ENCODE measurements at regions not wholly inside any gene's neighbourhood (a gene's known extent, or its start where the extent isn't known, plus 50 kb on each side); places are given as distances from the start of the nearest gene placed in this dataset.

GRCh38 chr5:77843570-77844372 is 67.6 kb upstream of the TBCA start:
- peak overlapping the region; percentile 40; the same call in 1 of the 2 replicates for H3K56ac ChIP-seq (ENCODE audit: extremely low read depth, insufficient read depth, low read length)
- no peak overlapping the region for H4K5ac ChIP-seq (ENCODE audit: low read depth, low read length)
- H3K18ac ChIP-seq (ENCODE audit: low read depth, low read length), result no peak overlapping the region
- intact Hi-C loops (cut with micrococcal nuclease), result no loop called here
- H3K27me3 ChIP-seq (ENCODE audit: control insufficient read depth, insufficient read depth, low read length), result peaks cover 25% of the 10 kb centered on the region
- H3K4me2 ChIP-seq (ENCODE audit: low read depth, low read length), result peak overlapping the region; percentile 61
- H3K9me3 ChIP-seq (ENCODE audit: control insufficient read depth, insufficient read depth, low read length), result no peaks in the 10 kb centered on the region
- no peak overlapping the region for H3K4ac ChIP-seq (ENCODE audit: low read depth, low read length)
- POLR2A ChIA-PET (ENCODE audit: unreplicated experiment), result interaction anchor here (0.8 kb wide), 1 partner anchor 9 kb away, joined by 3 read pairs; no protein-coding TSS in a partner anchor
- no peak overlapping the region for H4K91ac ChIP-seq (ENCODE audit: insufficient read depth, low read depth, low read length)
- H4K20me1 ChIP-seq (ENCODE audit: insufficient read depth, low read length), result no peaks in the 10 kb centered on the region
- H4K8ac ChIP-seq (ENCODE audit: low read depth in 2 of 2, low read length in 2 of 2), result no peak overlapping the region
- H2BK120ac ChIP-seq (ENCODE audit: low read depth, low read length), result no peak overlapping the region
- no peak overlapping the region for H3K14ac ChIP-seq (replicated peaks; ENCODE audit: low read depth, low read length)
- H3K4me3 ChIP-seq (ENCODE audit: insufficient read depth, low read depth, low read length), result peak overlapping the region; percentile 38
- CTCF ChIA-PET, result no interaction called here
- H2BK5ac ChIP-seq (ENCODE audit: low read depth, low read length, poor library complexity, severe bottlenecking), result no peak overlapping the region
- no peak overlapping the region for H2AK5ac ChIP-seq (ENCODE audit: low read depth, low read length)
- no peak overlapping the region for H2BK15ac ChIP-seq (ENCODE audit: low read depth, low read length)
- H3K23ac ChIP-seq (ENCODE audit: low read depth, low read length), result peak overlapping the region; percentile 67; the same call in 1 of the 2 replicates
- H3K9ac ChIP-seq (ENCODE audit: low read depth, low read length), result no peak overlapping the region; the same call in 1 of the 2 replicates
- no TSS peak for BruUV-seq (replicated peaks)
- in situ Hi-C loops (cut with MboI; ENCODE audit: low sequenced_read_pairs), result no loop called here
- H2AK9ac ChIP-seq (replicated peaks; ENCODE audit: low read depth, low read length, poor library complexity), result no peak overlapping the region
- peaks cover 3% of the 10 kb centered on the region; the same call in 1 of the 2 replicates for H3K4me1 ChIP-seq (ENCODE audit: control insufficient read depth, insufficient read depth, low read length)
- peak; percentile 47 for ATAC-seq (ENCODE audit: low read depth)
- no peak for DNase-seq
- TF ChIP-seq POLR2A (IDR thresholded peaks at IDR 0.05; ENCODE audit: low read depth, low read length) (no peak), BHLHE40 (IDR thresholded peaks at IDR 0.05; ENCODE audit: low read depth, low read length) (no peak), NFE2L2 (IDR thresholded peaks at IDR 0.05; ENCODE audit: low read depth, low read length) (no peak), MXI1 (IDR thresholded peaks at IDR 0.05; ENCODE audit: borderline replicate concordance, low read depth, low read length) (no peak), CTCF (conservative IDR thresholded peaks at IDR 0.05; ENCODE audit: low read depth, low read length) (no peak), RAD21 (IDR thresholded peaks at IDR 0.05; ENCODE audit: low read length) (no peak), MAZ (IDR thresholded peaks at IDR 0.05; ENCODE audit: borderline replicate concordance, low read depth, low read length) (no peak), FOS (IDR thresholded peaks at IDR 0.05; ENCODE audit: low read depth, low read length) (no peak), RCOR1 (IDR thresholded peaks at IDR 0.05; ENCODE audit: insufficient replicate concordance, low read length) (no peak), USF2 (IDR thresholded peaks at IDR 0.05; ENCODE audit: low read depth, low read length) (no peak), ELK1 (IDR thresholded peaks at IDR 0.05; ENCODE audit: borderline replicate concordance, low read depth, low read length) (no peak), SMC3 (IDR thresholded peaks at IDR 0.05; ENCODE audit: low read depth, low read length) (no peak), MAFK (IDR thresholded peaks at IDR 0.05; ENCODE audit: low read depth, low read length) (no peak)
- no peaks in the 10 kb centered on the region for H3K36me3 ChIP-seq (ENCODE audit: control insufficient read depth, insufficient read depth, low read length)
- no peaks in the 10 kb centered on the region for H3K9me1 ChIP-seq (ENCODE audit: insufficient read depth, low read length)
- H3K27ac ChIP-seq (ENCODE audit: insufficient read depth, low read length), result no peak overlapping the region
- no peak overlapping the region for H2BK20ac ChIP-seq (ENCODE audit: low read depth, low read length)
- dilution Hi-C loops (cut with HindIII; ENCODE audit: low sequenced_read_pairs, unreplicated experiment), result no loop called here
- no peaks in the 10 kb centered on the region for H3K79me1 ChIP-seq (ENCODE audit: low read depth in 1 of 2, low read length in 2 of 2)
- peak overlapping the region; percentile 89 for H2AFZ ChIP-seq (replicated peaks; ENCODE audit: low read length, poor library complexity)
- WGBS, 2 experiments (ENCODE audit: extremely low coverage in 2 of 2, insufficient read length in 1 of 2), result no CpG with 5 or more reads among the region's 24 CpGs

All from IMR-90 (cell line).